ENCODE measurements at regions not wholly inside any gene's neighbourhood (a gene's known extent, or its start where the extent isn't known, plus 50 kb on each side); places are given as distances from the start of the nearest gene placed in this dataset.

GRCh38 chr2:129430911-129431310 lies 548.6 kb upstream of the RAB6C start (continued):
- TF ChIP-seq EP300 (IDR thresholded peaks at IDR 0.05; ENCODE audit: borderline replicate concordance in 1 of 2, low read depth in 1 of 2, low read length in 1 of 2) (no peak), FOSL2 (IDR thresholded peaks at IDR 0.05; ENCODE audit: borderline replicate concordance, low read depth) (no peak), GABPA (IDR thresholded peaks at IDR 0.05; ENCODE audit: low read depth) (no peak)

GRCh38 chr2:129431881-129432280 lies 547.6 kb upstream of the RAB6C start:
- H3K9ac ChIP-seq = no peak overlapping the region
- H3K79me2 ChIP-seq (ENCODE audit: insufficient read depth) = no peaks in the 10 kb centered on the region
- no peak for DNase-seq
- no peaks in the 10 kb centered on the region for H3K36me3 ChIP-seq (replicated peaks in 1 of 2; ENCODE audit: control insufficient read depth in 1 of 2, insufficient read depth in 2 of 2, low read length in 1 of 2)
- ChIA-PET POLR2A (interaction anchor here (1.4 kb wide), 1 partner anchor 444 kb away, joined by 4 read pairs; no protein-coding TSS in a partner anchor), CTCF (interaction anchor here (1.7 kb wide), 1 partner anchor 12 kb away, joined by 4 read pairs; no protein-coding TSS in a partner anchor)
- H3F3A ChIP-seq (replicated peaks; ENCODE audit: insufficient read depth) = no peaks in the 10 kb centered on the region
- no peaks in the 10 kb centered on the region for H3K27me3 ChIP-seq (ENCODE audit: insufficient read depth)
- no peak overlapping the region for H2AFZ ChIP-seq (ENCODE audit: low read depth)
- H4K20me1 ChIP-seq (ENCODE audit: insufficient read depth) = no peaks in the 10 kb centered on the region
- TF ChIP-seq USF2 (IDR thresholded peaks at IDR 0.05; ENCODE audit: borderline replicate concordance, low read depth, low read length) (no peak), JUND (IDR thresholded peaks at IDR 0.05) (no peak), TAF1 (IDR thresholded peaks at IDR 0.05; ENCODE audit: borderline replicate concordance, low read depth, low read length) (no peak), YY1 (IDR thresholded peaks at IDR 0.05; ENCODE audit: low read depth) (no peak), TEAD4 (IDR thresholded peaks at IDR 0.05; ENCODE audit: borderline replicate concordance, insufficient read depth) (no peak), MXI1 (IDR thresholded peaks at IDR 0.05; ENCODE audit: low read depth, low read length) (no peak), EZH2phosphoT487 (IDR thresholded peaks at IDR 0.05; ENCODE audit: borderline replicate concordance, low read depth) (no peak), FOSL2 (IDR thresholded peaks at IDR 0.05; ENCODE audit: borderline replicate concordance, low read depth) (no peak), NRF1 (IDR thresholded peaks at IDR 0.05; ENCODE audit: low read depth, low read length) (no peak), IRF3 (IDR thresholded peaks at IDR 0.05; ENCODE audit: low read depth, low read length) (no peak), ZBTB33 (IDR thresholded peaks at IDR 0.05; ENCODE audit: borderline replicate concordance, low read depth) (no peak)
- H3K9me3 ChIP-seq = no peaks in the 10 kb centered on the region
- H3K9me2 ChIP-seq = no peaks in the 10 kb centered on the region
- 48% methylated on average over 5 of the region's 7 CpGs for whole genome bisulfite sequencing (ENCODE audit: low lambda C conversion rate)
- H3K4me2 ChIP-seq = no peak overlapping the region
- H3K4me3 ChIP-seq (ENCODE audit: low read depth in 2 of 2, low read length in 1 of 2) = no peak overlapping the region
- no peaks in the 10 kb centered on the region; a peak in 1 of 4 replicates for H3K4me1 ChIP-seq (ENCODE audit: control insufficient read depth in 1 of 2, insufficient read depth in 2 of 2, low read depth in 1 of 2, low read length in 1 of 2)
- no peak overlapping the region for H3K27ac ChIP-seq (ENCODE audit: low read depth in 2 of 2, low read length in 1 of 2)

All from SK-N-SH (cell line).